GM23338 (cell line): ENCODE measurements at regions not wholly inside any gene's neighbourhood (a gene's known extent, or its start where the extent isn't known, plus 50 kb on each side); places are given as distances from the start of the nearest gene placed in this dataset.

Source experiments
- ATAC-seq: fragments of 200-7000 bp; cut with Tn5 transposase; 3 replicates; pipeline ENCODE4 v1.9.1; 2020
- DNase-seq: peaks from one replicate; pipeline ENCODE4 v3.0.0-alpha.2; 2015; ENCODE audit warnings: low spot score
- H2AFZ ChIP-seq: fragments of 200-600 bp; sonication (generic); 2 replicates; pipeline ENCODE4 v1.8.0; 2016; ENCODE audit warnings: antibody characterized with exemption, mild to moderate bottlenecking, moderate library complexity
- H3F3A ChIP-seq: fragments of 200-600 bp; sonication (generic); replicated peaks from 2 replicates; pipeline ENCODE4 v1.8.0; 2017; ENCODE audit warnings: antibody characterized with exemption, mixed run types, low read depth
- H3K27ac ChIP-seq: fragments of 200-600 bp; sonication (generic); 2 replicates; pipeline ENCODE4 v1.6.1; 2016; ENCODE audit warnings: low read depth
- H3K27me3 ChIP-seq: fragments of 200-600 bp; sonication (generic); 2 replicates; pipeline ENCODE4 v1.8.0; 2016; ENCODE audit warnings: mild to moderate bottlenecking, mixed run types, moderate library complexity; ENCODE audit not compliant: insufficient read depth
- H3K36me3 ChIP-seq: fragments of 200-600 bp; sonication (generic); 2 replicates; pipeline ENCODE4 v1.8.0; 2016; ENCODE audit warnings: mild to moderate bottlenecking; ENCODE audit not compliant: insufficient read depth
- H3K4me1 ChIP-seq: fragments of 200-600 bp; sonication (generic); 2 replicates; pipeline ENCODE4 v1.8.0; 2016; ENCODE audit warnings: mild to moderate bottlenecking, moderate library complexity; ENCODE audit not compliant: insufficient read depth
- H3K4me2 ChIP-seq: fragments of 200-600 bp; sonication (generic); 2 replicates; pipeline ENCODE4 v1.7.1; 2017; ENCODE audit warnings: mixed run types
- H3K4me3 ChIP-seq: fragments of 200-600 bp; sonication (generic); 2 replicates; pipeline ENCODE4 v1.6.1; 2016; ENCODE audit warnings: mixed run types
- H3K79me2 ChIP-seq: fragments of 200-600 bp; sonication (generic); replicated peaks from 2 replicates; pipeline ENCODE4 v1.8.0; 2017; ENCODE audit warnings: mild to moderate bottlenecking; ENCODE audit not compliant: insufficient read depth
- H3K9me2 ChIP-seq: fragments of 200-600 bp; sonication (generic); 2 replicates; pipeline ENCODE4 v1.8.0; 2017; ENCODE audit not compliant: insufficient read depth
- H4K20me1 ChIP-seq: fragments of 200-600 bp; sonication (generic); replicated peaks from 2 replicates; pipeline ENCODE4 v1.8.0; 2017; ENCODE audit warnings: mild to moderate bottlenecking; ENCODE audit not compliant: insufficient read depth
- H3K27ac Mint-ChIP-seq: 2 replicates; pipeline ENCODE4 v1.8.0; 2020; ENCODE audit warnings: inconsistent platforms, mild to moderate bottlenecking, moderate library complexity, mixed read lengths
- H3K27me3 Mint-ChIP-seq: 3 replicates; pipeline ENCODE4 v1.8.0; 2022; ENCODE audit warnings: low read depth, mild to moderate bottlenecking, moderate library complexity, mixed read lengths, inconsistent platforms; ENCODE audit not compliant: insufficient read depth, poor library complexity
- H3K36me3 Mint-ChIP-seq: 3 replicates; pipeline ENCODE4 v1.8.0; 2021; ENCODE audit warnings: low read depth, mild to moderate bottlenecking, inconsistent platforms, moderate library complexity, mixed read lengths
- H3K4me1 Mint-ChIP-seq: 3 replicates; pipeline ENCODE4 v1.8.0; 2020; ENCODE audit warnings: mild to moderate bottlenecking, inconsistent platforms, mixed read lengths
- H3K4me3 Mint-ChIP-seq: 3 replicates; pipeline ENCODE4 v1.8.0; 2021; ENCODE audit warnings: moderate library complexity, mild to moderate bottlenecking, inconsistent platforms, mixed read lengths
- H3K9me3 Mint-ChIP-seq: 3 replicates; pipeline ENCODE4 v1.8.0; 2020; ENCODE audit warnings: moderate library complexity, mild to moderate bottlenecking, inconsistent platforms, mixed read lengths
- CREB1 ChIP-seq: fragments of 250-450 bp; sonication (Bioruptor Pico); IDR thresholded peaks from 2 replicates; pipeline ENCODE4 v1.5.0; 2020; ENCODE audit warnings: low read depth, mild to moderate bottlenecking, moderate library complexity
- CTCF ChIP-seq, 2 experiments: fragments of 200-600 bp in 1 of 2; sonication (generic) in 1 of 2; conservative IDR thresholded peaks; 2 replicates each; pipeline versions ENCODE4 v1.5.1 to v1.6.1; 2016 to 2017; ENCODE audit warnings: antibody characterized with exemption in 2 of 2, low read depth in 2 of 2, mild to moderate bottlenecking in 2 of 2, moderate library complexity in 1 of 2
- EZH2phosphoT487 ChIP-seq: fragments of 200-600 bp; sonication (generic); IDR thresholded peaks from one replicate; pipeline ENCODE4 v1.8.1; 2018; ENCODE audit warnings: antibody characterized with exemption; ENCODE audit not compliant: unreplicated experiment
- NANOG ChIP-seq: IDR thresholded peaks from 2 replicates; pipeline ENCODE4 v1.6.1; 2016; ENCODE audit warnings: antibody characterized with exemption, borderline replicate concordance
- REST ChIP-seq: IDR thresholded peaks from one replicate; pipeline ENCODE4 v1.6.1; 2018; ENCODE audit warnings: antibody characterized with exemption; ENCODE audit not compliant: unreplicated experiment
- STAT1 ChIP-seq: IDR thresholded peaks from one replicate; pipeline ENCODE4 v1.6.1; 2016; ENCODE audit warnings: antibody characterized with exemption; ENCODE audit not compliant: unreplicated experiment
- ZNF331 ChIP-seq: fragments of 250-450 bp; sonication (Bioruptor Pico); IDR thresholded peaks from 2 replicates; pipeline ENCODE4 v1.5.0; 2020; ENCODE audit warnings: low read depth, mild to moderate bottlenecking, moderate library complexity
- ZNF462 ChIP-seq: fragments of 250-450 bp; sonication (Bioruptor Pico); IDR thresholded peaks from 2 replicates; pipeline ENCODE4 v1.5.0; 2020; ENCODE audit warnings: mild to moderate bottlenecking, moderate library complexity

- TF ChIP-seq CTCF (conservative IDR thresholded peaks at IDR 0.05; ENCODE audit: low read depth in 2 of 2): no peak
Measured at GRCh38 chr9:7973123-7973522, 173.5 kb upstream of the DMAC1 start (continued).

- Mint-ChIP-seq H3K4me3 (no peak overlapping the region), H3K4me1 (peaks cover 10% of the 10 kb centered on the region), H3K27me3 (no peaks in the 10 kb centered on the region), H3K27ac (no peak overlapping the region), H3K9me3 (no peaks in the 10 kb centered on the region), H3K36me3 (no peaks in the 10 kb centered on the region)
- 0 out of 2 replicates have a peak, but pooled peaks cover 5% of the 10 kb centered on the region for H3K4me1 ChIP-seq
- DNase-seq (no peak), ATAC-seq (no peak)
- no peaks in the 10 kb centered on the region for H3K79me2 ChIP-seq
- H3F3A ChIP-seq: no peaks in the 10 kb centered on the region
- H3K4me3 ChIP-seq: no peak overlapping the region
- no peak for TF ChIP-seq NANOG
- no peak for TF ChIP-seq ZNF462 (CRISPR knock-in tag)
- no peak for TF ChIP-seq ZNF331 (CRISPR knock-in tag)
- TF ChIP-seq EZH2phosphoT487: no peak
- TF ChIP-seq REST: no peak
- TF ChIP-seq CREB1: no peak
- no peak for TF ChIP-seq STAT1
- H3K36me3 ChIP-seq: no peaks in the 10 kb centered on the region
- H3K4me2 ChIP-seq: no peak overlapping the region
- H3K27me3 ChIP-seq: no peaks in the 10 kb centered on the region
- peaks cover 5% of the 10 kb centered on the region; the same call in 1 of the 2 replicates for H3K9me2 ChIP-seq
- no peak overlapping the region for H3K27ac ChIP-seq
- H2AFZ ChIP-seq: no peak overlapping the region
- H4K20me1 ChIP-seq: no peaks in the 10 kb centered on the region
Measured at GRCh38 chr9:7970681-7971330, 171.2 kb upstream of the DMAC1 start.
